Large intestine (tissue), 3 donors: ENCODE measurements at regions not wholly inside any gene's neighbourhood (a gene's known extent, or its start where the extent isn't known, plus 50 kb on each side); places are given as distances from the start of the nearest gene placed in this dataset.

ENCODE experiments used
- DNase-seq, 2 donors: peaks; one replicate each; pipeline versions ENCODE4 v3.0.0 to v3.0.0-alpha.2; 2013
- H3K27ac ChIP-seq: one replicate; pipeline ENCODE4 v1.5.1; 2013; ENCODE audit warnings: low read length
- H3K27me3 ChIP-seq: 2 replicates; pipeline ENCODE4 v1.6.1; 2013; ENCODE audit warnings: low read length; ENCODE audit not compliant: control insufficient read depth, insufficient read depth
- H3K36me3 ChIP-seq: 2 replicates; pipeline ENCODE4 v1.6.1; 2013; ENCODE audit warnings: low read length; ENCODE audit not compliant: control insufficient read depth, insufficient read depth
- H3K4me1 ChIP-seq: one replicate; pipeline ENCODE4 v1.6.1; 2013; ENCODE audit warnings: low read length; ENCODE audit not compliant: control insufficient read depth, insufficient read depth
- H3K4me3 ChIP-seq: one replicate; pipeline ENCODE4 v1.5.1; 2013; ENCODE audit warnings: low read length
- H3K9me3 ChIP-seq: one replicate; pipeline ENCODE4 v1.6.1; 2013; ENCODE audit warnings: mild to moderate bottlenecking, low read depth, low read length, moderate library complexity; ENCODE audit not compliant: control insufficient read depth
- WGBS: methylation state at CpG from one replicate; pipeline ENCODE4 v1.1.5; 2013; ENCODE audit warnings: low lambda C conversion rate; ENCODE audit not compliant: insufficient coverage; 5-methylcytosine and 5-hydroxymethylcytosine counted together

DNA sequence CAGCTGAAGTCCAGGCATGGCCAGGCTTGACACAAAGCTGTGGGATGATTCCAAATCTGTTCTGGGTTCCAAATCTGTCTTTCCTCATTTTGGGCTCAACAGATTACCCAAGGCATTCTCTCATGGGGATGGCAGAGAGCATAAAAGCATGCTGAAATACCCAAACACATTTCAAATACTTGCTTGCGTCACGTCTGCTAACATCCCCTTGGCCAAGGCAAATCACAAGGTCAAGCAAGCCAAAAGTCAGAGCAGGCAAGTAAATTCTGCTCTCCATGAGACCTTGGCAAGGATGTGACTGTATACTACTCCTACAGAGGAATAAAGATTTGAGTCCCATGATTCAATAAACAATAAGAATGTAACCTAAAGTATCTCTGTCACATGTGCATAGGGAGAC, 306.7 kb downstream of the EPB41L4A start:
- H3K4me1 ChIP-seq, result no peaks in the 10 kb centered on the region
- no peaks in the 10 kb centered on the region for H3K9me3 ChIP-seq
- H3K27ac ChIP-seq, result no peak overlapping the region
- H3K27me3 ChIP-seq, result no peaks in the 10 kb centered on the region
- H3K36me3 ChIP-seq, result no peaks in the 10 kb centered on the region
- H3K4me3 ChIP-seq, result no peak overlapping the region
- 0% methylated on average over 1 of the region's 2 CpGs for WGBS
- no peak for DNase-seq

DNA sequence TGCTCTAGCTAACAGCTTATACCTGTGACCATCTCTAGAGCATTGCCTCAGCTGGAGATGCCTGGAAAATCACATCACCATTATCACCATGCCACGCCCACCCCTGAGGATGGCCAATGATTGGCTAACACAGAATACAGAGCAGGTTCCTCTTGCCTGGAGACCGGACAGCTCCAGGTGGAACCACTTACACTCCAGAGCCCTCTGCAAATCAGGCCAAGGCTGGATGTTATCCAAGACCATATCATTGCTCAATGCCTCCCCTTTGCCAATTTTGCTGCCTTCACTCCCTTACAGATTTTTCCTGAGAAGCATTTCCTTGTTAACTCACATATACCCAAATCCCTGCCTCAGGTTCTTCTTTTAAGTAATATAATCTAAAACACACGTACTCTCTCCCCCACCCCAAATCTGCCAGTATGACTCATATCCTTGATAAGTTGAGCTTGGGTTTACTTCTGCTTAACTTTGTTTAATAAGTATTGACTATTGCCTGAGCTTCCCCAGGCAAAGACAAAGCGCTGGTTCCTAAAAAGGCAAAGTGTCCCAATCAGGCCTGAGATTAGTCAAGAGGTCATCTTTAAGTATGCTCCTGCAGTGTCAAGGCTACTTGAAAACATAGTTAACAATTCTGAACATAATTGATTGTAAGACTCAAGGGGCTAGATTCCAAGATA, 309.6 kb downstream of the EPB41L4A start:
- no peaks in the 10 kb centered on the region for H3K9me3 ChIP-seq
- H3K4me3 ChIP-seq, result no peak overlapping the region
- no CpG with 5 or more reads among the region's 4 CpGs for WGBS
- no peaks in the 10 kb centered on the region for H3K36me3 ChIP-seq
- DNase-seq, result no peak
- no peaks in the 10 kb centered on the region for H3K4me1 ChIP-seq
- no peaks in the 10 kb centered on the region for H3K27me3 ChIP-seq
- no peak overlapping the region for H3K27ac ChIP-seq

DNA sequence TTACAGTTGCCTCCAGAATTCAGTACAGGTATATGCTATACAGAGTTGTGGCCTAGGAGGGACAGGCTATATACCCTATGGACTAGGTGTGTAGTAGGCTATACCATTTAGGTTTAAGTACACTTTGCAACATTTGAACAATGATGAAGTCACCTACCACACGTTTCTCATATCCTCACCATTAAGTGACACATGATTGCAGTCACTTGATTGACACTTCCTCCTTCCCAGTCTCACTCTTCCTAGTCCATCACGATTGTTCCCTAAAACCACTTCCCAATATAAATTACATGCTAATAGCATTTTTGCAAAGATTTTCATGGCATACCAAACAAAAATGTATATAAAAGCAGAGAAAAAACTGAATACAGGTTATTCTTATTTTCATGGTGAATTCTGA, 312.2 kb downstream of the EPB41L4A start:
- H3K27me3 ChIP-seq, result no peaks in the 10 kb centered on the region
- H3K4me1 ChIP-seq, result no peaks in the 10 kb centered on the region
- no peak for DNase-seq
- WGBS, result 74% methylated on average over 2 of the region's 2 CpGs
- H3K9me3 ChIP-seq, result no peaks in the 10 kb centered on the region
- H3K27ac ChIP-seq, result no peak overlapping the region
- no peaks in the 10 kb centered on the region for H3K36me3 ChIP-seq
- no peak overlapping the region for H3K4me3 ChIP-seq

DNA sequence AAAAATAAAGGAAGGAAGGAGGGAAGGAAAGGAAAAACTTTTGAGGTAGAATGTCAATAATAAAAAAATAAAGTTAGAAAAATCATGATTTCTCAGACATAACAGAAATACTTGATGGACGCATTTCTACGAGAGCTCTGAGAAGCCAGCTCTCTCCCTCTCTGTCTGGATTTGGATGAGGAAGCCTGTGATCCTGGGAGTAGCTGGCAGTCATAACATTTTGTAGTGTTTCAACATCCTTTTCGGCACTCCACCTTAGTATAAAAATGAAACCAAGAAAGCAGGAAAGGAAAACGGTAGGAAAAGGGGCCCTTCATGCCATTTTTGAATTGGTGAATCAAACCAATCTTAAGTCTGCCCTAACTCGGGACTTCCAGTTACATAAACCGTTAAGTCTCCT, 321.3 kb downstream of the EPB41L4A start:
- Histone ChIP-seq H3K27me3 (no peaks in the 10 kb centered on the region), H3K27ac (no peak overlapping the region), H3K9me3 (no peaks in the 10 kb centered on the region), H3K4me1 (no peaks in the 10 kb centered on the region), H3K4me3 (no peak overlapping the region), H3K36me3 (no peaks in the 10 kb centered on the region)
- WGBS, result 95% methylated on average over 4 of the region's 6 CpGs
- no peak for DNase-seq

DNA sequence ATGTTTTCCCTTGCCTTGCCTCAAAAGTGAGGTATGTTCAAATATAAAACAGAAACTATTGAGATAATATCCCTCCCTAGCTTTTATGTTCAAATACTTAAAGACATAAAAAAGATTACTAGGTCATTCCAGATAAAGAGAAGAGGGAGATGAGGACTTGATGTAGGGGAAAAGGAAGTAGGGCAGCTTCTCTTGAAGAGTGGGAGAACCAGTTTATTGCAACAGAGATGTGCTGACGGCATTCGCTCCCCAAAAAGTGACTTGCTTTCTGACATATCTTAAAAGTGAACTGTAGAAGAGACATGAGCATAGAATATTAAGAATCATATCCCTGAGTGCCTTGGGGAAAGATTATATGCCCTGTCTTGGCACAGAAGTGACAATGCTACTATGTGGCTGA, 330.2 kb upstream of the NREP start:
- Histone ChIP-seq H3K36me3 (no peaks in the 10 kb centered on the region), H3K9me3 (no peaks in the 10 kb centered on the region), H3K4me3 (no peak overlapping the region), H3K27ac (no peak overlapping the region), H3K27me3 (no peaks in the 10 kb centered on the region), H3K4me1 (no peaks in the 10 kb centered on the region)
- no peak for DNase-seq
- no CpG with 5 or more reads among the region's 2 CpGs for WGBS

DNA sequence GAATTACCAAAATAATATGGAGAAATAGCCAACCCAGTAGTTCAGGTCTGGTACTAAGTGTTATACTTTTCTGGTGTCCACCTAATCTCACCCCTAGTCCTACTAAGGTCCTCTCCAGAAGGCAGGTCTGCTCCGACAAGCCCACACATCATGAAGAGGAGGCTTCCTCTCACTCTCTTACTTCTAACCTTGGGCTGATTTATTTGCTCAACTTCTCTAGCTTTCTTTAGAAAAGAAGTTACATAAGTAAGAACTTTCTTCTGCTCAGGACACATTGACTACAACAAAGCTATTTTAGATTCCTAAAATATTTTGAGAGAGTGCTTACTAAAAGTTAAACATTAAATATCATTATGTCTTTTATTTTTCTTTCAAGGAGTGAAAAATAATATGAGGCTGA, 329.7 kb upstream of the NREP start:
- no peak for DNase-seq
- Histone ChIP-seq H3K27ac (no peak overlapping the region), H3K4me1 (no peaks in the 10 kb centered on the region), H3K4me3 (no peak overlapping the region), H3K36me3 (no peaks in the 10 kb centered on the region), H3K27me3 (no peaks in the 10 kb centered on the region), H3K9me3 (no peaks in the 10 kb centered on the region)
- WGBS, result no CpG with 5 or more reads among the region's 1 CpG

DNA sequence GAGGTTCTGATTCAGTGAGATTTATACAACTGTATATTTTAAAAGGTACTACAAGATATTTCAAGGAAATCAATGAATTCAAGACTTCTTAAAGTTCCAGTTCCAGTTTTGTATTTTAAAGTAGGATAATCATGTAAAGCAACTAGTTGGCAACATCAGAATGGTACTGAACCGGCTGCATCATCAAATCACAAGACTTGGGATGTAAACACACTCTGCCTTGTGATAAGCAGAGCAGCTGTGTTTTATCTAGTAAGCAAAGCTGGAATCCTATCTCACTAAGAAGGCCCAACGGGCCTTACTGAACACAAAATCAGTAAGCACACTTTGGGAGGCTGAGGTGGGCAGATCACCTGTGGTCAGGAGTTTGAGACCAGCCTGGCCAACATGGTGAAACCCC, 327.2 kb upstream of the NREP start:
- H3K36me3 ChIP-seq, result no peaks in the 10 kb centered on the region
- no peaks in the 10 kb centered on the region for H3K9me3 ChIP-seq
- no peaks in the 10 kb centered on the region for H3K4me1 ChIP-seq
- no peaks in the 10 kb centered on the region for H3K27me3 ChIP-seq
- 0% methylated on average over 1 of the region's 2 CpGs for WGBS
- no peak overlapping the region for H3K4me3 ChIP-seq
- H3K27ac ChIP-seq, result no peak overlapping the region
- no peak for DNase-seq

DNA sequence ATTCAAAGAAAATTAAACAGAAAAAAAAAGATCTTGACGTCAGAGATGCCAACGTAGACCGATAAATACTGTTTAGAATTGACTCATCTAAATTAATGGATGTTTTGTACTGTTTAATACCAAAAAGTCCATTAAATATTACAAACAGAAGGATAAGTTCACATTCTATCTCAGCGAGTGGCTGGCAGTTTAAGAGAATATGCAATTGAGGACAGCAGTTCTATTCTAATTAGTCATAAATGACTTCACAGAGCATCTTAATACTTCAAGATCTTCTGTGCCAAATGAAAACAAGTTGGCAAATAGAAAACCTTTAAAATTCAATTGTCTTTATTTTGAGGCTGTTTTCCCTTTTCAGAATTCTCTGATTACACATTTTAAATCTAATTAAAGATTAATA, 326.6 kb upstream of the NREP start:
- no peaks in the 10 kb centered on the region for H3K9me3 ChIP-seq
- no peak overlapping the region for H3K27ac ChIP-seq
- H3K27me3 ChIP-seq, result no peaks in the 10 kb centered on the region
- H3K4me3 ChIP-seq, result no peak overlapping the region
- H3K4me1 ChIP-seq, result no peaks in the 10 kb centered on the region
- no peak for DNase-seq
- 78% methylated on average over 4 of the region's 4 CpGs for WGBS
- no peaks in the 10 kb centered on the region for H3K36me3 ChIP-seq

DNA sequence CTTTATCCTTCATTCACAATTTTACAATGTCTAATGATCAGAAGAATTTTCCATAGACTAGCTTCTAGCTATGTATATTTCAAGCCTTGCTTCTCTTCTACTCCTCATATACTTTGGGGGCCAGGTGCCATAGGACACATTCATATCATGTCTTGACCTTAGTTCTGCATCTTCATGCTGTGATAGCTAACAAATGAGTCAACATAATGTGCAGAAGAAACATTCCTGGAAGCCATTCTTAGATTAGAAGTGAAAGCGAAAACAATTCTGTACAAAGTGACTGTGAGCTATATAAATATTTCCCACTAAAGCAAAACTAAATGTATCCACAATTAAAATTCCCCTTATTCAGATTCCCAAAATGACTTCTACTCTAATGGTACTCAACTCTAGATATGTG, 320.2 kb upstream of the NREP start:
- Histone ChIP-seq H3K9me3 (no peaks in the 10 kb centered on the region), H3K4me1 (no peaks in the 10 kb centered on the region), H3K27me3 (no peaks in the 10 kb centered on the region), H3K27ac (no peak overlapping the region), H3K4me3 (no peak overlapping the region), H3K36me3 (no peaks in the 10 kb centered on the region)
- no peak for DNase-seq
- WGBS, result 80% methylated on average over 1 of the region's 1 CpG

DNA sequence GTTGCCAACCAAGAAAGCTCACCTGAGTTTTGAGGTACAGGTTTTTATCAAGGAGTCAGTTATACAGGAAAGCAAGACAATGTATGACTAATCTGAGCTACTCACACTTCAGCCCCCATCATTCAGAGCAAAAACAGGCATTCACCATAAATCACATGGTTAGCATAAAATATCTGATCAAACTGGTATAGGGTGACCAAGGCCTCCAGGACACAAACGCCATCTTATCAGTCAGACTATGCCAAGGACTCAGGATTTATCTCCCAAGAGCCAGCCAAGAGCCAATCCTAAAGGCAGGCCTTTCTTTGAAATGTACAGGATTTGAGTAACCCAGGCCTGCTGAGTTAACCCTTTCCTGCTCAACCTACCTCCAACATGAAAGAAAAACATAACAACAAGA, 313.0 kb upstream of the NREP start:
- H3K4me1 ChIP-seq, result no peaks in the 10 kb centered on the region
- H3K27me3 ChIP-seq, result no peaks in the 10 kb centered on the region
- H3K27ac ChIP-seq, result no peak overlapping the region
- no CpG with 5 or more reads among the region's 1 CpG for WGBS
- no peak overlapping the region for H3K4me3 ChIP-seq
- H3K36me3 ChIP-seq, result no peaks in the 10 kb centered on the region
- H3K9me3 ChIP-seq, result no peaks in the 10 kb centered on the region
- DNase-seq, result no peak

DNA sequence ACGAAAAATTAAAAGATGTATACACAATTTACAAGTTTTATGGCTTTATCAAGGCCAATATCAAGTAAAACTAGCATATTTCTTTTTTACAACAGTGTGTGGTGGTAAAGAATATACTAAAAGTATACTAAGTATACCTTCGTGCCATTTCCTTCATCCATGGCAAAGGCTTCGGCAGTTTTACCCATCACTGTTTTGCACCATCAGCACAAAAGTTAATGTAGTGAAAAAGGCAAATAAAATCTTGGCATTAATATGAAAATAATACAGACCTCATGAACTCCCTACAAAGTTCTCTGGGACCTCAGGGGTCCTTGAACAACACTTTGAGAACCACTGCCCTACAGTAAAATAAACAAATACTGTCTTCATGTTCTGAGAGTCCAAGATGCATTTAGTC, 312.3 kb upstream of the NREP start:
- Histone ChIP-seq H3K27me3 (no peaks in the 10 kb centered on the region), H3K4me3 (no peak overlapping the region), H3K4me1 (no peaks in the 10 kb centered on the region), H3K36me3 (no peaks in the 10 kb centered on the region), H3K27ac (no peak overlapping the region), H3K9me3 (no peaks in the 10 kb centered on the region)
- WGBS, result 93% methylated on average over 2 of the region's 3 CpGs
- DNase-seq, result no peak
